ENCODE measurements at regions not wholly inside any gene's neighbourhood (a gene's known extent, or its start where the extent isn't known, plus 50 kb on each side); places are given as distances from the start of the nearest gene placed in this dataset.

DNA sequence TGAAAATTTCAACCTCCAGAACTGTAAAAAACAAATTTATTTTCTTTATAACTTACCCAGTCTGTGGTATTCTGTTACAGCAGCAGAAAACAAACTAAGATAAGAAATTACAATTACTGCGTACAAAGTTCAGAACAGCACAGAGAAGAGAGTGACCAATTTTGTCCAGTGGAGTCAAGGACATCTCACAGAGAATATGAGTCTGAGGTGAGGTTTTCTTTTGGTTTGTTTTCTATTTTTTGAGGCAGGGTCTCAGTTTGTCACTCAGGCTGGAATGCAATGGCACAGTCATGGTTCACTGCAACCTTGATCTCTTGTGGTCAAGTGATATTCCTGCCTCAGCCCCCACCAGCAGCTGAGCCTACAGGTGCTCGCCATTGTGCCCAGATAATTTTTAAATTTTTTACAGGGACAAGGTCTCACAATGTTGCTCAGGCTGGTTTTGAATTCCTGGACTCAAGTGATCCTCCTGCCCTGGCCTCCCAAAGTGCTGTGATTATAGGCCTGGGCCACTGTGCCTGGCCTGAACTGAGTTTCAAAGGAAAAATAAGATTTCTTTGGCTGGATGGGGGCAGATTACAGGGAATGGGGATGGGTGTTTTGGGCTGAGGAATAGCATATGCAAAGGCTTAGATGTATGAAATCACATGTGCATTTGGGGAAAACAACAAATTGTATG lies 201.1 kb upstream of the USP24 start (continued):
- TF ChIP-seq, protein P1, sequence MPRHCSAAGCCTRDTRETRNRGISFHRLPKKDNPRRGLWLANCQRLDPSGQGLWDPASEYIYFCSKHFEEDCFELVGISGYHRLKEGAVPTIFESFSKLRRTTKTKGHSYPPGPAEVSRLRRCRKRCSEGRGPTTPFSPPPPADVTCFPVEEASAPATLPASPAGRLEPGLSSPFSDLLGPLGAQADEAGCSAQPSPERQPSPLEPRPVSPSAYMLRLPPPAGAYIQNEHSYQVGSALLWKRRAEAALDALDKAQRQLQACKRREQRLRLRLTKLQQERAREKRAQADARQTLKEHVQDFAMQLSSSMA (CRISPR knock-in tag; IDR thresholded peaks at IDR 0.05): no peak
- peak; percentile 57 for TF ChIP-seq HNF4A (CRISPR knock-in tag; IDR thresholded peaks at IDR 0.05)
- TF ChIP-seq IKZF5 (CRISPR knock-in tag; IDR thresholded peaks at IDR 0.05): no peak
- no peak for TF ChIP-seq ZNF607 (CRISPR knock-in tag; IDR thresholded peaks at IDR 0.05; ENCODE audit: borderline replicate concordance)
- 0 out of 2 replicates have a peak, but pooled peaks have one; percentile 46 for TF ChIP-seq ZNF33A (CRISPR knock-in tag; IDR thresholded peaks at IDR 0.05; ENCODE audit: borderline replicate concordance)
- TF ChIP-seq CREM (IDR thresholded peaks at IDR 0.05): no peak
- no peak for TF ChIP-seq CREM (CRISPR knock-in tag; IDR thresholded peaks at IDR 0.05)
- TF ChIP-seq BCL6 (CRISPR knock-in tag; IDR thresholded peaks at IDR 0.05): peak; percentile 56
- peak; percentile 68; the same call in 1 of the 2 replicates for TF ChIP-seq ZNF629 (CRISPR knock-in tag; conservative IDR thresholded peaks at IDR 0.05)
- no peak for TF ChIP-seq SETDB1 (CRISPR knock-in tag; IDR thresholded peaks at IDR 0.05; ENCODE audit: borderline replicate concordance)
- TF ChIP-seq ZSCAN22 (CRISPR knock-in tag; IDR thresholded peaks at IDR 0.05): no peak
- TF ChIP-seq ZC3H13 (CRISPR knock-in tag; IDR thresholded peaks at IDR 0.05): no peak
- no peak for TF ChIP-seq ZNF326 (CRISPR knock-in tag; IDR thresholded peaks at IDR 0.05; ENCODE audit: borderline replicate concordance)
- peak; percentile 50; the same call in 1 of the 2 replicates for TF ChIP-seq RARA (CRISPR knock-in tag; IDR thresholded peaks at IDR 0.05)
- no peak for TF ChIP-seq ZBTB38 (CRISPR knock-in tag; IDR thresholded peaks at IDR 0.05)
- TF ChIP-seq TEAD3 (CRISPR knock-in tag; optimal IDR thresholded peaks at IDR 0.05; ENCODE audit: borderline replicate concordance): peak; percentile 68
- TF ChIP-seq ZNF17 (CRISPR knock-in tag; IDR thresholded peaks at IDR 0.05): no peak
- TF ChIP-seq XRCC5 (optimal IDR thresholded peaks at IDR 0.05; ENCODE audit: low read length): no peak
- peak; percentile 38; the same call in 1 of the 2 replicates for TF ChIP-seq FOSL2 (CRISPR knock-in tag; IDR thresholded peaks at IDR 0.05)
- TF ChIP-seq GMEB1 (CRISPR knock-in tag; IDR thresholded peaks at IDR 0.05; ENCODE audit: borderline replicate concordance): no peak
- no peak for TF ChIP-seq SOX13 (IDR thresholded peaks at IDR 0.05)
- peak in 1 of 2 experiments; percentile 63; a peak in 2 of 4 replicates for TF ChIP-seq SOX13 (CRISPR knock-in tag; conservative IDR thresholded peaks at IDR 0.05 in 1 of 2, IDR thresholded peaks at IDR 0.05 in 1 of 2)
- 0 out of 2 replicates have a peak, but pooled peaks have one; percentile 21 for TF ChIP-seq HDAC1 (CRISPR knock-in tag; IDR thresholded peaks at IDR 0.05)
- TF ChIP-seq ZNF333 (CRISPR knock-in tag; IDR thresholded peaks at IDR 0.05; ENCODE audit: borderline replicate concordance): no peak
- TF ChIP-seq MXD4 (CRISPR knock-in tag; IDR thresholded peaks at IDR 0.05): no peak
- TF ChIP-seq, protein P2, sequence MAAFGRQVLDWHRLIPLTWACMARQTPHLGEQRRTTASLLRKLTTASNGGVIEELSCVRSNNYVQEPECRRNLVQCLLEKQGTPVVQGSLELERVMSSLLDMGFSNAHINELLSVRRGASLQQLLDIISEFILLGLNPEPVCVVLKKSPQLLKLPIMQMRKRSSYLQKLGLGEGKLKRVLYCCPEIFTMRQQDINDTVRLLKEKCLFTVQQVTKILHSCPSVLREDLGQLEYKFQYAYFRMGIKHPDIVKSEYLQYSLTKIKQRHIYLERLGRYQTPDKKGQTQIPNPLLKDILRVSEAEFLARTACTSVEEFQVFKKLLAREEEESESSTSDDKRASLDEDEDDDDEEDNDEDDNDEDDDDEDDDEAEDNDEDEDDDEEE (CRISPR knock-in tag; IDR thresholded peaks at IDR 0.05): no peak
- peak; percentile 33; the same call in 1 of the 2 replicates for TF ChIP-seq NR2F6 (IDR thresholded peaks at IDR 0.05)
- TF ChIP-seq NR2F6 (CRISPR knock-in tag; IDR thresholded peaks at IDR 0.05): peak; percentile 12; the same call in 1 of the 2 replicates
- no peak for TF ChIP-seq ZNF331 (CRISPR knock-in tag; IDR thresholded peaks at IDR 0.05)
- peak; percentile 53; the same call in 1 of the 2 replicates for TF ChIP-seq GATAD2A (CRISPR knock-in tag; IDR thresholded peaks at IDR 0.05)
